Left lung (tissue), 4 donors: ENCODE measurements at regions not wholly inside any gene's neighbourhood (a gene's known extent, or its start where the extent isn't known, plus 50 kb on each side); places are given as distances from the start of the nearest gene placed in this dataset.

ENCODE experiments used
- ATAC-seq: fragments of 200-7000 bp; cut with Tn5 transposase; one replicate; pipeline ENCODE4 v1.9.1; 2020; ENCODE audit warnings: moderate library complexity
- DNase-seq, 4 donors: peaks; one replicate each; pipeline ENCODE4 v3.0.0-alpha.2; 2013 to 2020
- H3K27ac ChIP-seq, 2 donors: fragments of 200-600 bp; sonication (generic) in 1 of 2; one replicate each; pipeline versions ENCODE4 v1.5.0 to v1.8.0; 2020 to 2021
- H3K27me3 ChIP-seq, 2 donors: fragments of 200-600 bp; sonication (generic) in 1 of 2; one replicate each; pipeline versions ENCODE4 v1.5.0 to v1.8.0; 2020 to 2021
- H3K36me3 ChIP-seq, 2 donors: fragments of 200-600 bp; sonication (generic) in 1 of 2; one replicate each; pipeline versions ENCODE4 v1.5.0 to v1.8.0; 2020 to 2021
- H3K4me1 ChIP-seq, 2 donors: fragments of 200-600 bp; one replicate each; pipeline ENCODE4 v1.8.0; 2021
- H3K4me3 ChIP-seq, 2 donors: fragments of 200-600 bp; sonication (generic) in 1 of 2; one replicate each; pipeline versions ENCODE4 v1.5.0 to v1.8.0; 2020 to 2021; ENCODE audit warnings: mild to moderate bottlenecking in 1 of 2
- H3K9me3 ChIP-seq, 2 donors: fragments of 200-600 bp; sonication (generic) in 1 of 2; one replicate each; pipeline versions ENCODE4 v1.5.0 to v1.8.0; 2020 to 2021
- intact Hi-C, 2 donors: fragments of 100-400 bp; cut with DNase I; formaldehyde crosslinking; loops; one replicate each; pipeline versions ENCODE4 v1.11.2 to v1.14.2; 2022
- TF ChIP-seq, protein P1 (sequence below), 2 donors: fragments of 200-600 bp; sonication (generic) in 1 of 2; IDR thresholded peaks; one replicate each; pipeline versions ENCODE4 v1.5.0 to v1.8.0; 2021; ENCODE audit warnings: antibody characterized with exemption in 2 of 2
- donor health status: DM: no; HTN: yes; CAD: no.
- donor health status: DM: no; HTN: no; CAD: no.

DNA sequence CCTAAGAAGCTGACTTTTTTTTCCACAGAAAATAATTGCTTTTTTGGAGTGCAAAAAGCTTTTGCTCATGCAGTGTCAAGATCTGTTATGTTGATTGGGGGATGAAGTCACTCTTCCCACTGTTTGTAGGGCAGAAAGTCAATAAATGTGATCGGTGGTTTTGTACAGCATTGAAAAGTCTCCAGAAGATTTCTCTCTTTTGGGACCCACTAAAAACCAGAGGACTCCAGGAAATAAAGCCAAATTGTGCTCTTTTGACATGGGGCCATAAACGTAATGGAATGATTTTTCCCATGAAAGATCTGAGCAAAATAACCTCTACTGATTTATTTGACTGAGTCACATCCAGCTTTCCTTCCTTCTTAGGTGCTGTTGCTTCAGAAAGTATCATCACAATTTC lies 122.5 kb downstream of the SNAPC1 start:
- no peaks in the 10 kb centered on the region for H3K9me3 ChIP-seq
- no peak overlapping the region for H3K4me3 ChIP-seq
- no peaks in the 10 kb centered on the region for H3K36me3 ChIP-seq
- DNase-seq (no peak), ATAC-seq (no peak)
- intact Hi-C loops = no loop called here
- no peaks in the 10 kb centered on the region for H3K4me1 ChIP-seq
- no peaks in the 10 kb centered on the region for H3K27me3 ChIP-seq
- H3K27ac ChIP-seq = no peak overlapping the region
- TF ChIP-seq, protein P1, sequence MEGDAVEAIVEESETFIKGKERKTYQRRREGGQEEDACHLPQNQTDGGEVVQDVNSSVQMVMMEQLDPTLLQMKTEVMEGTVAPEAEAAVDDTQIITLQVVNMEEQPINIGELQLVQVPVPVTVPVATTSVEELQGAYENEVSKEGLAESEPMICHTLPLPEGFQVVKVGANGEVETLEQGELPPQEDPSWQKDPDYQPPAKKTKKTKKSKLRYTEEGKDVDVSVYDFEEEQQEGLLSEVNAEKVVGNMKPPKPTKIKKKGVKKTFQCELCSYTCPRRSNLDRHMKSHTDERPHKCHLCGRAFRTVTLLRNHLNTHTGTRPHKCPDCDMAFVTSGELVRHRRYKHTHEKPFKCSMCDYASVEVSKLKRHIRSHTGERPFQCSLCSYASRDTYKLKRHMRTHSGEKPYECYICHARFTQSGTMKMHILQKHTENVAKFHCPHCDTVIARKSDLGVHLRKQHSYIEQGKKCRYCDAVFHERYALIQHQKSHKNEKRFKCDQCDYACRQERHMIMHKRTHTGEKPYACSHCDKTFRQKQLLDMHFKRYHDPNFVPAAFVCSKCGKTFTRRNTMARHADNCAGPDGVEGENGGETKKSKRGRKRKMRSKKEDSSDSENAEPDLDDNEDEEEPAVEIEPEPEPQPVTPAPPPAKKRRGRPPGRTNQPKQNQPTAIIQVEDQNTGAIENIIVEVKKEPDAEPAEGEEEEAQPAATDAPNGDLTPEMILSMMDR (IDR thresholded peaks at IDR 0.05) = no peak

DNA sequence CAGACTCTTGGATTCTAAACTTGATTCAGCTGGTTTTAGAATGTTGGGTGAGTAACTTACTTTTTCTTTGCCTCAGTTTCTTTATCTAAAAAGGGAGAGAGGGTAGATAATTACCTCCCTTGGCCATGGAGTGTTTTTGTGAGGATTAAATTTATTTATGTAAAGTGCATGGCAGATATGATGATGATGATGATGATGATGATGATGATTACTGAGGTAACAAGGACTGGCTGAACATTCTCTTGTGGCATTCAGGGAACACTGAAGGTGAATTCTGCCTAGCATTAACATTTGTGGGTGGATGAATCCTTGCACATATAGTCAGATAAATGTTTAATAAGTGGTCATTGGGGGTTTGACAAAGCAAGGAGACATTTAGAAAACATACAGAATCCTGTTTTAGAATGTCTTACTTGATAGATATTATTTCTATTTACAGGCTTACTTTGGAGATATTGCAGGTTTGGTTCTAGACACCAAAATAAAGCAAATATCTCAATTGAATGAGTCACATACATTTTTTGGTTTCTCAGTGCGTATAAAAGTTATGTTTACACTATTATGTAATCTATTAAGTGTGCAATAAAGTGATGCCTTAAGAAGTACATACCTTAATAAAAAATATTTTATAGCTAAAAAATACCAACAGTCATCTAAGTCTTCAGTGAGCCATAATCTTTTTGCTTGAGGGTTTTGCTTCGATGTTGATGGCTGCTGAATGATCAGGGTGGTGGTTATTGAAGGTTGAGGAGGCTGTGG lies 123.2 kb downstream of the SNAPC1 start:
- Histone ChIP-seq H3K27ac (no peak overlapping the region), H3K9me3 (no peaks in the 10 kb centered on the region), H3K4me1 (no peaks in the 10 kb centered on the region), H3K4me3 (no peak overlapping the region), H3K27me3 (no peaks in the 10 kb centered on the region), H3K36me3 (no peaks in the 10 kb centered on the region)
- TF ChIP-seq, protein P1 (IDR thresholded peaks at IDR 0.05) = no peak
- ATAC-seq (no peak), DNase-seq (no peak)
- intact Hi-C loops = no loop called here

DNA sequence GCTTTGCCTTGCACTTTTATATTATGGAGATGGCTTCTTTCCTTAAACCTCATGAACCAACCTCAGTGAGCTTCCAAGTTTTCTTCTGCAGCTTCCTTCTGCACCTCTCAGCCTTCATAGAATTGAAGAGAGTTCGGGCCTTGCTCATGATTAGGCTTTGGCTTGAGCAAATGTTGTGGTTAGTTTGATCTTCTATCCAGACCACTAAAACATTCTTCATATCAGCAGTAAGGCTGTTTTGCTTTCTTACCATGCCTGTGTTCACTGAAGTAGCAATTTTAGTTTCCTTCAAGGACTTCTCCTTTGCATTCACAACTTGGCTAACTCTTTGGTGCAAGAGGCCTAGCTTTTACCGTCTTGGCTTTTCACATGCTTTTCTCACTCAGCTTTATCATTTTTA lies 125.4 kb downstream of the SNAPC1 start:
- no peak overlapping the region for H3K4me3 ChIP-seq
- peaks cover 0 to 4% of the 10 kb centered on the region in 2 donors for H3K27me3 ChIP-seq
- H3K27ac ChIP-seq = no peak overlapping the region
- DNase-seq (no peak), ATAC-seq (no peak)
- no peaks in the 10 kb centered on the region for H3K36me3 ChIP-seq
- H3K4me1 ChIP-seq = no peaks in the 10 kb centered on the region
- H3K9me3 ChIP-seq = no peaks in the 10 kb centered on the region
- TF ChIP-seq, protein P1 (IDR thresholded peaks at IDR 0.05) = no peak
- intact Hi-C loops = no loop called here

DNA sequence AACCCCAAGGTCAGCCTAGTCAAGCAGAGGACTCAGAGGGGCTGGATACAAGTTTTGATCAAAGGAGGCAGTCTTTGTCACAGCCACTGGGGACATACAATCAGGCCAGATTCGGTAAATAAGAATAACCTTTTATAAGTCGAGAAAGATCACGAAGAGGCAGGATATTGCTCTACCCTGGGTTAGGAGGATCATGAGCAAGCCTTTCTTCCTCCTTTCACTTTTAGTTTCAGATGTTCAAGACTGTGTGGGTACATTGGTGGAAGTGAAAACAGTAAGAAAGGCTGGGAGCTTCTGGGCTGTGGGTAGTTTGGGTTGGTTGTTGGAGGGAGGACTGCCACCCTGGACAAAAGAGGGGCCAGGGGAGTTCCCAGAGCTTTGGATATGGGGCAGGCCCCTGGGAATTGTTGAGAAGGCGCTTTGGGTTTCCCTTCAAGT lies 127.7 kb downstream of the SNAPC1 start:
- TF ChIP-seq, protein P1 (IDR thresholded peaks at IDR 0.05) = no peak
- H3K9me3 ChIP-seq = no peaks in the 10 kb centered on the region
- no peak overlapping the region for H3K4me3 ChIP-seq
- H3K36me3 ChIP-seq = no peaks in the 10 kb centered on the region
- peak; percentile 65 for ATAC-seq
- H3K27ac ChIP-seq = peak overlapping the region in 1 of 2 donors; percentile 48
- no peak for DNase-seq
- H3K4me1 ChIP-seq = no peaks in the 10 kb centered on the region
- intact Hi-C loops = no loop called here
- H3K27me3 ChIP-seq = peaks cover 0 to 4% of the 10 kb centered on the region in 2 donors

DNA sequence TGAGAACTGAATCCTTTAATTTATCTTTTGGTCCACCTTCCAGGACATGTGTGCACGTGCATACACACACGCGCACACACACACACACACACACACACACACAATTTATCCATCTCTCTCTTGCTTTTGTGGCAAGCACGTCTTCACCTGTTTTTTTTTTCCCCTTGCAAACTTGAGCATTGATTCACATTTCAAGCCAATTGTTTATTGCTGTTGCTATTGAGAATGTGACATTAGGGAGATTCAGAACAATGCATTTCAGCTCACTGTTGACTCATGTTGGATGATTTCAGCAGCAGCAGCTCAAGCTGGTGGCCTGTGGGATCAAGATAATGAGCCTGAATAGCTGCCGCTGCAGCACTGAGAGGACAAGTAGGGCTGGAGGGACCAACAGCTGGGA lies 128.9 kb downstream of the SNAPC1 start:
- no peaks in the 10 kb centered on the region for H3K36me3 ChIP-seq
- no peak overlapping the region for H3K4me3 ChIP-seq
- TF ChIP-seq, protein P1 (IDR thresholded peaks at IDR 0.05) = no peak
- H3K9me3 ChIP-seq = no peaks in the 10 kb centered on the region
- intact Hi-C loops = no loop called here
- DNase-seq (no peak), ATAC-seq (no peak)
- no peak overlapping the region for H3K27ac ChIP-seq
- no peaks in the 10 kb centered on the region for H3K4me1 ChIP-seq
- H3K27me3 ChIP-seq = peaks cover 0 to 4% of the 10 kb centered on the region in 2 donors
